GM19328 (cell line): ENCODE measurements at regions not wholly inside any gene's neighbourhood (a gene's known extent, or its start where the extent isn't known, plus 50 kb on each side); places are given as distances from the start of the nearest gene placed in this dataset.
"Not testable (repeated sequence)": the region's sequence is repeated elsewhere in the genome, so short reads cannot be mapped to it uniquely, and the experiment has no call there.

Experiments used
- ATAC-seq: cut with Tn5 transposase; IDR thresholded peaks from one replicate; pipeline ENCODE4 v1.9.1; 2021; ENCODE audit warnings: mild to moderate bottlenecking, moderate library complexity; ENCODE audit not compliant: unreplicated experiment

DNA sequence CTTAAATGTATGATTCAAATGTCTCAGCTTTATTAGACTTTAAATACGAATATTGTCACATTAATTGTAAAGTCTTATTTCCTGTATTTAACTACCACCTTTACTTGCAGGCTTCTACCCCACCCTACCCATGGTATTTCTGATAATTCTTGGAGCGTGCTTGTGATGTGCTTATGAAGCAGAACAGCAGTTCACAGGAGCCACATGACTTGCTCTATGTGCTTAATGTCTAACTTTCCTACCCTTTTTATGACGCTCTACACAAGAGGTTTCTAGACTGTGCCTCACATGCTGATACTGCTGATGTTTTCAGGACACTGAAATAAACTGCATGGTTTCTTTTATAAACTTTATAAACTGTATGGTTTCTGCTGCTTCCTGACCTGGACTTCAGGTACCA, 553.5 kb upstream of the CCDC54 start:
- no peak for ATAC-seq

DNA sequence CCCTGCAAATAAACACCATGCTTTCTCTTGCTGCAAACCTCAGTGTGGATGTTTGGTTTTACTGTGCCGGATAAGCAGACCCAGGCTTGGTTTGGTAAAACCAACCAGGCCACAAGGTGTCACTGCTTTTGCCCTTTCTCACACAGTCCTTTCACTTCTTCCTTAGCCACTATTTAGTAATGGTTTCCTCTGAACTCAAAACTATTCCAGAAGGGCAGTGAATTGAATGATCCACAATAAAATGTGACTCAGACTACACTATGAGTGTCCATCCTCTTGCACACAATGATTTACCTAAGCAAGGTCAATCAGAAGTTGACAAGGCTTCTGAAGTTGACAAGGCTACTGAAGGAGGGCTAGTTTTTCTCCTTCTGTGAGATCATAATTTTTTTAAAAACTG, 552.4 kb upstream of the CCDC54 start:
- ATAC-seq = no peak

DNA sequence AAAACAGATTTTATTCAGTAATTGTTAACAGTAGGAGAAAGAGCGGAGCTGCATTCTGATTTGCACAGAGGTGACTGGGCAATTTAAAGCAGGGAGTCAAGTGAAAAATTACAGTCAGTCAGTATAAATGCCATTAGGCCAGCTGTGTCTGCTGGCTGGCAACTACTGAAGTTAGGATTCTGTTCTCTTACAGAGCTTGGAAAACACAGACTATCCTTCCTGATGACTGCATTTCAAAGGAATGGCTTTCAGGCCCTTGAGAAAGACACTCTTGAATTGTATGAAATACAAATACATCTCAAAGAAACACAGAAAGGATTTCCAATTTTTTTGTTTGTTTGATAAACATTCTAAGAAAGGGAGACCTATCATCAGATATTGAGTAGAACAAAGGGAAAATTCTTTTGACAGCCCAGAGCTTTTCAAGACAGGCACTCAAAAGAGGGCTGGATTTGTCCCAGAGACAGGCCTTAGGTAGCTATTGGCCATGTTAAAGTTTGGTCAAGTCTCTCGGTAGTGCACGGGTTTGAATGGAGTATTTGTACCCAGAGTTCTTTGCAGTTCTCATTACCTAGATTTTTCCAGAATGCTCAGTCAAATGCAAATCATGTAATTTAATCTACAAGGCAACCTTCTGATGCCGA, 551.2 kb upstream of the CCDC54 start:
- no peak for ATAC-seq

DNA sequence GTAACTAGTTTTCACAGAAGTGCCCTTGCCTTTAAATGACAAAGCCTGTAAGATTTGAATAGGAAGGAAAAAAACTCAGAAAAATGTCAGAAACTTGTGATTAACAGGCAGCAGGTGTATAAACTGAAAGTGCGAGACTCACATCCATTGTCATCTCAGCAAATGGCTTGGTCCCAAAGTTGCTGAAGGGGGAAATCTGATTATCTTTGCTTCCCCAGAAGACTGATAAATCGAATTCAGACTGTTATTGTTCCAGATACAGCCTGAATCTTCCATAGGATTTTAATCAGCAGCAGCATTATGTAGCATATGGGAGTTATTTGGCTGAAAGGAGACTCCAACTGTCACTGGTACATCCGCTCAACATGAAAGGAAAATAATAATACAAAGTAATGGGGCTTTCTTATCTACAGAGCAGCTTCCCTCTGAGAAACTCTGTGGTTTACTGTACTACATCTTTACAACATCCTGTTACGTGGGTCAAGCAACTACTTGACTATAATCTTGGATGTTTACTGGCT, 550.4 kb upstream of the CCDC54 start:
- no peak for ATAC-seq

DNA sequence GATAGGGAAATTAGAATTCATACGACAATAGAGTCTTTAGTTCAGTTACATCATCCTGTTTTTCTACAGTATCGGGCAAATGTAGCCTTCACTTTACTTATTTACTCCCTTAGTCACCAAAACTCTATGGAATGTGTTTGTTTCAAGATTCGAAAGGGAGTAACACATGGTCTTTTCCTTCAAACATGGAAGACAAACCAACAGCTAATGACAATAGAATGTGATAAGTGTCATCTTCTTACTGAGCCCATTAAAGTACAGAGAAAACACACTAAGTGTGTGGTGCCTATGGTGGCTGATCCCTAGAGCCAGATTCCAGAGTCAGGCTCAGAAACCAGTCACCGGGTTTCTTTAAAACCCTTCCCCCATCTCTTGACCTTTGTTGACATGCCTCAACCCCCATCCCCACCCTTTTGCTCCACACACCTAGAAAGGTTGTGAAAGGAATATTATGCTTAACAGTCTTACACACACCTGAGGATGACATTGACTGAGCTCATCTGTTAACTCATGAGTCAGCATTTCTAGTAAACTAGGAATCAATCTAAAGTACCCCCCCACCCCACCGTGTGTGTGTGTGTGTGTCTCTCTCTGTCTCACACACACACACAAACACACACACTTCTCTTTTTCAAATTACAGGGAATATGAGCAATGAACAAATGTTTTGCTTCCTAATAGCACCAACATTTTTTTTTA, 549.6 kb upstream of the CCDC54 start:
- ATAC-seq = no peak

DNA sequence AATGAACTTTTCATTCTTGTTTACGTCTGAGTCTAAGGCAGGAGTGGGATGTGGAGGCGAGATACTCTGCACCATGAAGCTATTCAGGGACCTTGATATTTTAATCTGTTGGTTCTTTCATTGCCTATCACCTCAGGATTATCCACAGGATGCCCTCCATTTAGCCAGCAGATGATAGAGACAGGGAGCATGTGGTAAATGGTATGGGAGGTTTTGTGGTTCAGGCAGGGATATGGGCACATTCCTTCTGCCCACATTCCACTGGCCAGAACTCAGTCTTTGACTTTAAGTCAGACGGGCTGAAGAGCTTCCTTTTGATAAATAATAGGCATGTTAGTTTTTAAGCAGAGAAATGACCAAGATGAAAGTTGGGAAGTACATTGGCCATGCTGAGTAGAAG, 548.0 kb upstream of the CCDC54 start:
- ATAC-seq = no peak

DNA sequence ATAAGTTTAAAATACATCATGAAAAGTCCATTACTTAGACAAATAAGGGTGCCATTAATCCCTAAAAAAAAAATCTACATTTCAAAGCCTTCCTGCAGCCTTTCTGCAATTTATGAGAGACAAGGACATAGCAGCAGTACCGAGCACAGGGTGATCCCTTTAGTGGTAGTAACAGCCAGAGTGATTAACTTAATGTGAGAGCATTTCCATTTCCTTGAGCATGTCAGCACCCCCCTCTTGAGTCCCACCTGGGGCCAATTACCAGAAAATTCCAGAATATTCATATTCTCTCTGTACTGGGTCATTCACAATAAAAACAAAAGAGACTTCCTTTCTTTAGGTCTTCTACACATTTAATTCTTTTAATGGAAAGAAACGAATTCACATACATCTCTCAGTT, 546.9 kb upstream of the CCDC54 start:
- ATAC-seq = no peak

DNA sequence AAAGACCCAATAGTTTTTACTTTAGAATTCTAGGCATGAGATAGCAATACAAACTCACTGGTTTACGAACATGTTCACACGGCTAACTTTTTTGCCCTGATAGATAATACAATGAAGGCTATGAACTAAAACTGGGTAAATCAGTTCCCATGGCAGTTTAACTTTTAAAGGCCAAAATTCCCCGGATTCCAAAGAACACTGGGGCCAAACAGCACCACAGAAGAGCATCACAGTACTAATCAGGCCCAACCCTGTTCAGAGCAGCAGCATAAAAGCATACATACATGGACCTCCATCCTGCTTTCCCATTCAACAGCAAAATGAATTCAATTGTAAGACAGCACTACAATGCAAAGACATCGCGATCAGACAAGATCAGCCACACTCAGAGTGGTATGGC, 540.3 kb upstream of the CCDC54 start:
- no peak for ATAC-seq

DNA sequence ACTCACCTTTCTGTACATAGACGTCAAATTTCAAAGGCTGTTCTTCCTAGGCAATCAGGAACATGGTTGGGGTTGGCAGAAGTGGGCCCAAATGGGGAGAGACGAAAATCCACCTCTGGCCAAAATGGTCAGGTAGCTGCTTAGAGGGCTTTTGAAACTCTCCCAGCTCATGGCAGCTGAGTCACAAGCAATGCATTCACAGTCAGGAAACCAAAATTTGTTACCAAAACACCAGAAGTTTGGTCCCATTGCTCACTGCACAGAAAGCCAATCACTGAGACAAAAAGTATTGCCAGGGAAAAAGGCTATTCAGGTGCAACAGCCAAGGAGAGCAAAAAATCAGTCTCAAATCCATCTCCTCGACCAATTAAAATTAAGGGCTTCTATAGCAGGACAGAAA, 539.6 kb upstream of the CCDC54 start:
- no peak for ATAC-seq

DNA sequence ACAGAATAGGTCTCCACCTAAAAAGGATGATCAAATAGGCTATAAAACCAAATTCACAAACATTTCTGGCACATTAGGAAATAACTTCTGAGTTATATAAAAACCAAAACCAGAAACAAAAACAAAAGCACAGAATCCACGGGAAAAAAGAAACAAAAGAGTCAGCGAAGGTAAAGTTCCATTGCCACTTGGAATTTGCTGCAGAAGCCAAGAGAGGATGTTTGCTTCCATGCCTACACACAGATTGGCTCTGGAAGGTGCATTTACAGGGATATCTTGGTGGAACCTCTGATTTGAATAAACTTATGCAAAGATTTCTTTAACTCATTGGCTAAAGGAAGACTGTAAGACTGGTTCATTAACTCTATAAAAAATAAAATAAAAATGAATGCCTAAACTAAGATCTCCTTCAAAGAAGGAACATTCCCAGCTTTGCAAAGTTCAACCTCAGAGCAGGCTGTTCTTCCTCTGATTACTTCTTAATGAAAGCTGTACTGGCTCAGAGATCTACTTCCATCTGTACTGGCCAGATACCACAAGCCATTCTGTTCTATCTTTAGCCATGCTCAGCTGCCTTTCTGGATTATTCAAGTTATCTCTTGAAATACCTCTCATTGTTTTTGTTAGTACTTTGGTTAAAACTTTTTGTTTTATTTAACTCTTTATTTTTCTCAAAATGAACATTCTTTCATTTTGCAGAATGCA, 537.5 kb upstream of the CCDC54 start:
- no peak for ATAC-seq

DNA sequence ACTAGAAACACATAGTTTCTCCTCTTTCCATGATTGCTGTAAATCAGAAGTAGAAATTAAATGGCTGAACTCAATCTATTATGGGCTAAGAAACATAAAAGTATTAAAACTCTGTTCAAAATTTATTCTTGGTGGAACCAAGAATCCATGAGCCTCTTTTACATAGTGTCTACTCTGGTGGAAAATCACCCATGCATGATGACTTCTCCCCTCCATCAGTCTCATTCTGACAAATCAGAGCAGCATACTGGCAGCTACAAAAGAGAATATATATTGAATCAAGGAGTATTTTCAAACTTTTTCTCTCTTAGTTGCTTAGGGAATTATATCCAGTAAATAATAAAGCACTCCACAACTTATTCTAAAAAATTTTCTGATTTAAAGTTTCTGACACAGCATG, 536.9 kb upstream of the CCDC54 start:
- ATAC-seq = no peak

DNA sequence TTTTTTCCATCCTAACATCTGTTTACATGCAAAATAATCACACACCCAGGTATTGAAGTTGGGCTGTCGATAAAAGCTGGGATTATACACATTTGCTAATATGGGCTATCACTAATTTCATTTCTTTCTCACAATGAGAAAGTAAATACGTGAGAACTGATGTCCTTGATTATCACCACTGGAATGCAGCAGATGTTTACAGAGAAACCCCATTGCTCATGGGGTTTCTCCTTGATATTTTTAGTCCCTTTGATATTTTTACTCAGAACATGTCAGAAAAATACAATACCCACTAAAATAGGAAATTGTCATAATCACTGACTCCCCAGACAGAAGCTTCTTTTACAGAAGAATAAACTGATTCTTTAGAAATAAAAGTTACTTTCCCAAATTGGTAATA, 535.1 kb upstream of the CCDC54 start:
- ATAC-seq = no peak

DNA sequence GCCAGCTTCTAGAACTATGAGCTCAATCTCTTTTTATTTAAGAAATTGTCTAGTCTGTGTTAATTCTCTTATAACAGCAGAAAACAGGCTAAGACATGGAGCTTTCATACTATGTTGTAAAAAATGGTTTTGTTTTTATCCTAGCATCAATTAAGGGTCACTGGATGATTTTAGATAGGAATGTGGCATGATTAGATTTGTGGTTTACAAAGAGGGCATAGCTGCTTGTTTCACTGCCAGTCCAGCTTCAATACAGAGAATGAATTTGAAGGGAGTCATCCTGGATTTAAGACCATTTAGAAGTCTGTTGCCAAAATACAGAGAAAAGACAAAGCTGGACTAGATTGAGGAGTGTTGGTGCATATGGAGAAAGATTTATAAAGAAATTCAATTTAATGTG, 532.6 kb upstream of the CCDC54 start:
- ATAC-seq = no peak

DNA sequence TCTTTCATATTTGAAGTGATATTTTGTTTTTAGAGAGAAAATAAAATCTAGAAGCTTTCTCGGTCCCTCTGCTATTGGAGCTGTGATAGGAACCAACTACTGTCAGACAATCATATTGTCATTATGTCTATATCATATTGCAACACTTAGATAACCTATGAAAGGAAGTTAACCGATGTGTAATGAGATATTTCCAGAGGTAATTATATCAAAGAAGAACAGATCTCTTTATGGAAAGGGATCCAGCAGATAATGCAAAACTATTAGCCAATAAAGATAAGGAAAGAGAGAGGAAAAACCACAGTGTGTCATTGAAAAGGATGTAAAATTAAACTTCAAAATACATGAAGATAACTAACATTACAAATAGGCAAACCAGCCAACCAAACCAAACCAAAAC, 529.1 kb upstream of the CCDC54 start:
- no peak for ATAC-seq

DNA sequence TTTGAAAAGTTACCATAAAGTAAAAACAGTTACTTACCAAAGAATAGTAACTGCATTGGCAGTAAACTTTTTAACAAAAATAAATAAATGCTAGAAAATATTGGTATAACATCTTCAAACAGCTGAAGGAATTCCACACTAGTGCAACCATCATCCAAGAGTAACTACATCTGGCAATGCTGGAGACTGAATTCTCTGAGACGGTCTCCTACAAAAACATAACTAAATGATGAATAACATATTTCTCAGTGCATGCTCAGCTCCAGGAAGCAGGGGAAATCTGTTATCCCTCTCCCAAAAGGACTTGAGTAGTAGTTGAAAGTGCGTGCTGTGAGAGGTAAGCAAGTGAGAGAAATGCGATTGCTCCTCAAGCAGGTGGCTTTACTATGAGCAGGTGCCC, 526.8 kb upstream of the CCDC54 start:
- no peak for ATAC-seq

DNA sequence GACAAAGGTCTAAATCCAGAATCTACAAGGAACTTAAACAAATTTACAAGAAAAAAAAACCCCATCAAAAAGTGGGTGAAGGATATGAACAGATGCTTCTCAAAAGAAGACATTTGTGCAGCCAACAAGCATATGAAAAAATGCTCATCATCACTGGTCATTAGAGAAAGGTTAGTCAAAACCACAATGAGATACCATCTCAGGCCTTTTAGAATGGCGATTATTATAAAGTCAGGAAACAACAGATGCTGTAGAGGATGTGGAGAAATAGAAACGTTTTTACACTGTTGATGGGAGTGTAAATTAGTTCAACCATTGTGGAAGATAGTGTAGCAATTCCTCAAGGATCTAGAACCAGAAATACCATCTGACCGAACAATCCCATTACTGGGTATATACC, 518.9 kb upstream of the CCDC54 start:
- ATAC-seq = not testable (repeated sequence)

DNA sequence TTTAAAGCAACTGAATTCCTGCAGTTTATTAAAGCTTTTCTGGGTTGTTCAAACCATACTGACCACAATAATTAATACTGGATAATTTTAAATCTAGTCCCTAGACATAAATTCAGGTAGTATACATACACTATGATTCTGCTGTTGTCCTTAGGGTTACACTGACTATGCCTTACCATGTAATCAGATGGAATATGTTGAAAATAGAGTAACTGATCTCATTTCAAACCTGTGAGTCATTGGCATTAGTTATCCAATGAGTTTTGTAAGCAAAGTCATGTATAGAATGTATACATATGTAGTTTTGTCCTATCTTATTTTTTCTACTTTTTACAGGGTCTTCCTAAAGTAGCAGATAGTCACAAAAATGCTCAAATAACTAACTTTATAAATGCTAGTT, 517.1 kb upstream of the CCDC54 start:
- ATAC-seq = no peak

DNA sequence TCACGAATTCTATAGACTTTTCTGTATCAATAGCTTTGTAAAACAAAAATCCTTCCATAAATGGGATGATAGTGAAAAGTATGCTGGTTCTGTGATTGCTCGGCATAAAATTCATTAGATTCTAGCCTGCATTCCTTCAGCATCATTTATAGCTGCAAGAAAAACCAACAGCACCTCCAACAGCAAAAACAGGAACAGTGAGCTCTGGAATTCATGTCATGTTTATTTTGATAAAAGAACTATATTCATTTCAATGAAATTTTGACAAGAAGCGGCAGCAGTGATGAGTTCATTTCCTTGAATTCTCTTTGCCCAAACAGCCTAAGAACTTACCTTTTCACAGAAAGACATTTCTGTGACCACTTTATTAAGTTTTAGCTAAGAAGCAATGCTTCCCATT, 515.2 kb upstream of the CCDC54 start:
- no peak for ATAC-seq

DNA sequence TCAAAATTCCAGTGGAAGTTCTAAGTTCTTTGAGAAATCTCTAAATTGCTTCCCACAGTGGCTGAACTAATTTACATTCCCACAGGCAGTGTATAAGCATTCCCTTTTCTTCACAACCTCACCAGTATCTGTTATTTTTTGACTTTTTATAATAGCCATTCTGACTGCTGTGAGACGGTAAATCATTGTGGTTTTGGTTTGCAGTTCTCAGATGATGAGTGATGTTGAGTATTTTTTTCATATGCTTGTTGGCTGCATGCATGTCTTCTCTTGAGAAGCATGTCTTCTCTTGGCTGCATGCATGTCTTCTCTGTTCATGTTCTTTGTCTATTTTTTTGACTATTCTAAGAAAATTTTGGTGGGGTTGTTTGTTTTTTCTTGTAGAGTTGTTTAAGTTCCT, 499.6 kb upstream of the CCDC54 start:
- ATAC-seq = no peak

DNA sequence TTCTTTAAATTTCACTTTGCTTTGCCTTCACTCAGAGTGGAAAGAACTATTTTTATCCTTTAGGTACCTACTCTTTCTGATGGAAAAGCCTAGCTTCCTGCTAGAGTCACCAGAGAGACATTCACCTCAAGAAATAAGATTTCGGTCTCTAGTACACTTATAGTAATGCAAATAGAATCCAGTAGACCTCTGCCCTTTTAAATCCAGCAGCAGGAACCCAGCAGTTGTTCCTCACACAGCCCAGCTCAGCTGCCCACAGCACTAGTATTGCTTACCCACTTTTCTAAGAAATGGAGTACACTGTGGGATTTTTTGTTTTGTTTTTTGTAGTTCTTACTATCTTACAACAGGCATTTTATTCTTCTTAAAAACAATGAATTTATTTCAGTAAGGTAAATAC, 497.0 kb upstream of the CCDC54 start:
- ATAC-seq = no peak

DNA sequence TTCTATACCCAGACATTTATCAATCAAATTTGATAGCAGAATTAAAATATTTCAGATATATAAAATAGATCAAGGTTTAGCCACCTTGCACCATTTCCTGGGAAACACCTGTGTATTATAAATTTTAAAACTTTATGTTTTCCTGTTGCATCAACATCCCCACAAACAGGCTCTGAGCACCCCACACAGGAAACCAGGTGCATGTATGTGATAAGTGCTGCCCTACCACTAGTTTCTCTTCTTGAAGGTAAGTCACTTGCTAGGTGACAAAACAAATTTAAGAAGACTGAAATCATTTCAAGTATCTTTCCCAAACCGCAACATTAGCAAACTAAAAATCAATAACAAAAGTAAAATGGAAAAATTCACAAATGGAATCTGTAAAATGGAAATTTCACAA, 496.1 kb upstream of the CCDC54 start:
- no peak for ATAC-seq

DNA sequence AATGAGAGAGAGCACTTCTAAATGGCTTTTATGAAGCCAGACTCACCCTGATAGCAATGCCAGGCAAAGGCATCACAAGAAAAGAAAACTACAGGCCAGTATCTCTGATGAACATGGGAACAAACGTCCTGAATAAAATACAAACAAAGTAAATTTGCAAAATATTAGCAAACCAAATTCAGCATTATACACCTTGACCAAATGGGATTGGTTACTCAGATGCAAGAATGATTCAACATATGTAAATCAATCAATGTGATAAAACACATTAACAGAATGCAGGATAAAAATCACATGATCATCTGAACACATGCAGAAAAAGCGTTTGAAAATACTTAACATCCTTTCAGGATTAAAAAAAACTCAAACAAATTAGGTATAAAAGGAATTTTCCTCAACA, 494.9 kb upstream of the CCDC54 start:
- ATAC-seq = no peak
